SIG-M5 treated with dmso at 0.1 percent for 504 hours (cell line): ENCODE measurements at regions not wholly inside any gene's neighbourhood (a gene's known extent, or its start where the extent isn't known, plus 50 kb on each side); places are given as distances from the start of the nearest gene placed in this dataset.
"Not testable (repeated sequence)": the region's sequence is repeated elsewhere in the genome, so short reads cannot be mapped to it uniquely, and the experiment has no call there.

ENCODE experiments used
- DNase-seq: peaks from one replicate; lab custom pipeline; 2025; ENCODE audit not compliant: unreplicated experiment; lab: John Stamatoyannopoulos, UW

- peak; percentile 15 for DNase-seq
Observed at GRCh38 chrX:13223868-13224567, 95.8 kb downstream of the ATXN3L start.

DNA sequence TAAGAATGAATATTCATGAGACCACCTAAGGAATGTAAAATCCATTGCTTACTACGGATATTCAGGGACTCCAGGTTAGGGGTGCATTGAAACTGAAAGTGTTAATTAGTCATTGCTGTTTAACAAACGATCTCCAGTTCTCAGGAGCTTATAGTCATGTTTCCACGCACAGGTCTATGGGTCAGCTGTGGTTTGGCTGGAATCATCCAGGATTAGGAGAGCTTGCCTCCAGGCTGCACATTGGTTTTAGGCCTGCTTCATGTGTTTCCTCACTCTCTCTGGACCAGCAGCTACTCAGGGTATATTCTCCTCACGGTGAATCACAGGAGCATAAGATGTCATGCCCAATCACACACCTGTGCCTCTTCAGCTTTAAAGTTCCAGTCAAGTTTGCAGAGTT is 98.9 kb downstream of the ATXN3L start:
- no peak for DNase-seq

DNA sequence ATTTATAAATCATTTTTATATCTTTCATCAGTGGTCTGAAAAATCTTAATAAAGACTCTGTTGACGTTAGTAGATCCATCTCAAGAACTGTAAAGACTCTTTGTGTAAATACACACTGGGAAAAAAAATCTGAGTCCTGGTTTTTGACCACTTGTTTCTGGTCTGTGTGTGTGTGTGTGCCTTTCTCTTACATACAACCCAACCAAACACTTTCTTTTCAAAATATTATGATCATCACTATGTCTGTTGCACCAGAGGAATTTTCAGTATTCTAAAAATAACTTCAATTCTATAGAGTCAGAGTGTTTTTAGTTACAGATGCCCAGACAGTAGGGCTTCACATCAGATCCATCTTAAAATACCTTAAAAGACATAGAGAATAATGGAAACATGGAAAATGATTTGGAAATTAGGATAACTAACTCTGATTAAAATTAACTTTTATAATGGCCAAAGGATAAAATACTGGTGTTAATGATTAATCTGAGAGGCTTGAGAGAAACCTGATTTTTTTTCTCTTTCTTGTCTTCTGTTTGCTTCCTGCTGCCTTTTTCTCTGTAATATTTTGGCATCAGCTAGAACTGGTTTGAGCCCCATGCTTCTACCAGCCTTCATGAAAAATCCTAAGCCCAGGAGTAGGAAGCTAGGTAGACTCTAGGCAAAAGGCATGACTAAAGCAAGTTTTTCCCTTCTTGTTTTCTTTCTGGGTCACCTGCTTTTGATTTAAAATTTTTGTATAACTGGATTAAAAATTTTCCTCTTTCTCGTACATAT is 99.7 kb downstream of the ATXN3L start:
- DNase-seq: no peak

DNA sequence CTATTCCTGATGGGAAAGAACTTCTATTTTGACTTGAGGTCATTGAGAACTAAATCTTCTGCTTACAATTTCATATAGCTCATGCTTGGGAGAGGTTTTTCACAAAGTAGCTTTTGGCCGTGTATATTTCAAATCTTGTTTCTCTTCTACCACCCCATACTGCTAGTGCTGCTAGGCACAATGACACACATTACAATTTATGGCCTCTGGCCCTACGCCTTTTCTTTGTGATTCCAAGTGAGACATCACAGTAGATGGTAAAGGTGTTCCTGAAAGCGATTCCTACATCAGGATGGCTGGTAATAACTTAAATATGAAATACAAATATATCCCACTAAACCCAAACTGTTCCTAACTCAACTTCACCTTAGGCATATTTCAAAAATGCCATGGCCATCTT is 101.1 kb downstream of the ATXN3L start:
- no peak for DNase-seq

GRCh38 chrX:13216139-13216538 is 103.7 kb downstream of the ATXN3L start:
- DNase-seq: no peak

- DNase-seq: no peak
Observed at GRCh38 chrX:13215729-13216128, 104.1 kb downstream of the ATXN3L start.

- DNase-seq: no peak
Observed at GRCh38 chrX:13212191-13212651, 107.6 kb downstream of the ATXN3L start.

GRCh38 chrX:13210142-13210541 is 109.7 kb downstream of the ATXN3L start:
- DNase-seq: not testable (repeated sequence)

GRCh38 chrX:13209704-13210103 is 110.1 kb downstream of the ATXN3L start:
- DNase-seq: not testable (repeated sequence)

DNA sequence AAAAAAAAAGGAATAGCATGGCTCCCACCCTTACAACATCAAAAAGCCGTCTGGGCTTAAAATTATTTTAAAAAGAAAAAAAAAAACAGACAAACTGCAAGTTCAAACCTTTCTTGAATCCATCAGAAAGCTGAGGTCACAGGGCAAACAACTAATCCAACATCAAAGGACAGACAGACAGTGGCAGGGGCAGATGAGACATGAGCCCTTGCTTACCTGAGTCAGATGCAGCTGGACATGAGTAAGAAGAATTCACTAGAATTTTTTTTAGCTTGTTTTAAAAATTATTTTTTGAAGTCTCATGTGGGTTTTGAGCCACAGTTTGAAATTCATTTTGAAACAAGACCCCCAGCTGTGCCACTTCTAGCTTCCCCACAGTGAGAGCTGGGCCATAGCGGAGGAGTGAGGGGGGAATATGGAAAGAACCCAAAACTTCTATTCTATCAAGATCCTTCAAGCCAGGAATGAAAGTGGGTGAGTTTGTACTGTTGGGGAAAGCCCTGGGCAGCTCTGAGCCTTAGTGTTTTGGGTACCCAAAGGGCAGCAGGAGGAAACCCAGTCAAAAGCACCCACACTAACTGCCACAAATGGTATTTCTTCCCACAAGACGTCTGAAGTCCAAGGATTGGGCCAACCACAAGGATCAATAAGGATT is 111.4 kb downstream of the ATXN3L start:
- DNase-seq: no peak

DNA sequence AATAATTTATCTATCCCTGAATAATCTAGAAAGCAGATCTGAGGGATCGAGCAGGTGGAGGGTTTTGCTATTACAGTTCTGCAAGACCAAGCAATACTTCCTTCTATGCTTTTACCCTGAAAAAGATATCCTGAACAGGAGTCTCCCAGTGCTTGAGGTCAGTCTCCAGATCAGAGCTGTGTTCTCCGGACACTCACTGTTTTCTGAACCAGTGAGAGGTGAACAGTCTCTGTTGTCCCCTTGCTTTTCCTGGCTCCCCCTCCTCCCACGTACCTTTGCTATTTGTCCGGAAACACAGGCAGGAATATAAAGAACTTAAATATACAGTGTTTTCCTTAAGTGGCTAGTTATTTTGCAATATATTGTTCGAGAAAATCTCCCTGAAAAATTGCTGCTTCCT is 116.6 kb downstream of the ATXN3L start:
- DNase-seq: no peak

DNA sequence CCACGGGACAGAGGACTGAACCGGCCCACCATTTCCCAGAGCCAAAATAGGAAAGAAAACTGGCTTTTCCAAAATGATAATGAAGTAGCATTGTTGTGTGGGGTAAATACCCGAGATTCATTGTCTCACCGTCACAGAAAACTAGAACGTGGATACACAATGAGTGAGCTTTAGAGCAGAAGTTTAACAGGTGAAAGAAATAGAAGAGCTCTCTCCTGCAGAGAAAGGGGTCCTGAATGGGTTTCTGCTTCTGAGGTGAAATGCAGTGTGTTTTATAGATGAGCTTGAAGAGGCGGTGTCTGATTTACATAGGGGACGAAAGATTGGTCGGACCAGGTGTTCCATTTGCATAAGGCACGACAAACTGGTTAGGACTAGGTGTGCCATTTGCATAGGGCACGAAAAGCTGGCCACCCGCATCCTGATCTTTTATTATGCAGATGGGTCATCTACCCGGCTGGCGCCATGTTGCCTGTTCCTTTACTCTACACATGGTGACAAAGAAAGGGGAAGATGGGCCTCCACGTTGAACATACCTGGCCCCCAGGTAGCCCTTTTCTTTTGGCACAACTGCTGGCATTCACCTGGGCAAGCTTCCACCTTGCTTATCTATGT is 118.1 kb downstream of the ATXN3L start:
- DNase-seq: no peak

GRCh38 chrX:13200398-13200797 is 119.5 kb downstream of the ATXN3L start:
- DNase-seq: no peak

- DNase-seq: no peak
Observed at GRCh38 chrX:13198762-13199064, 121.1 kb downstream of the ATXN3L start.

GRCh38 chrX:13198056-13198761 is 121.6 kb downstream of the ATXN3L start:
- no peak for DNase-seq

GRCh38 chrX:13196782-13197181 is 123.1 kb downstream of the ATXN3L start:
- DNase-seq: no peak

DNA sequence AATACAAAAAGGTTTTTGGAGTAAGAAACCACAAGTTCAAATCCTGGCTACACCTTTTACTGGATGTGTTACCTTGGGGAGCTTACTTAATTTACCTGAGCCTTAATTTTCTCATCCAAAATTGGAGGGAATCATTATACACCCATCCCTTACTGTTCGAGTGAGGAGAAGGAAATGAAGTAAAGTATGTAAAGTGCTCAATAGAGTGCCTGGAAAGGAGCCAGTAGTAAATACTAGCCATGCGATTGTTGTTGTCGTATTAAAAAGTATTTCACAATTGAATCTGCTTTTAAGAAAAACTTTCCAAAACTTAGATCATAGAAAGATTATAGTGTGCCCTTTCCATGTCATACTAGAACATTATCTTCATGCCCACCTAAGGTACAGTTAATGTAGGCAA is 124.5 kb downstream of the ATXN3L start:
- DNase-seq: no peak

DNA sequence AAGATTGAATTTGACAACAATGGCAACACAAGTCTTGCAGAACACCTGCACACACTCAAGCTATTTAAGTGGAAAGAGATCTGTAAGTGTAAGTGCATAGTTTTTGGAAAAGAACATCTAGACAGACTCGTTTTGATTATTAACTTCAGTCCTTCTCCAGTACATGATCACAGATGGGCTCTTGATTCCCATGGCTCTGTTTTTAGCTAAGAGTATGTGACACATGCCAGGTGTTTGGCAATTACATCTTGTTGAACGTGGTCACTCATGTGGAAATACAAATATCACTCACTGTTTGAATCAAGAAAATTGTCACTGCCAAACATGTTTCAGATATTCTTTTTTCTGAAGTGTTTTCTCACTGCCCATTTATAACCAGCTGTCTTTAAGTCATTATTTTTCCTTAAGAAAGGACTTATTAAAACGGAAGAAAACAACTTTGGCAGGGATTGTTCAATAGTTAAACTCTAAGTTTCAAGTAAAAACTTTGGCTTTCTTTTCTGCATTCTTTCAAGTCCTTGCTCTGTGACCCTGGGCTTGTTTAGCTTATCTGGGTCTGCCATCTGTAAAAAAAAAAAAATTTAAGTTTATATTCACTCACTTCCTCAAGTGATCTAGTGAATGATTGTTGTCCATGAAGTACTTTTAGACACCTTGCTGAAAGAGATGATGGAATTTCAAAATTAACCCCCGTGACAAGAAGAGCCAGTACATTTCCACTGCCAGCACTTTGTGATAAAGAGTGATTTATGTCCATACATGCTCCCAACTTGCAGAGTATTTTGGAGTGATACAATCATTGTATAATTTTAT is 125.4 kb downstream of the ATXN3L start:
- peak; percentile 12 for DNase-seq

DNA sequence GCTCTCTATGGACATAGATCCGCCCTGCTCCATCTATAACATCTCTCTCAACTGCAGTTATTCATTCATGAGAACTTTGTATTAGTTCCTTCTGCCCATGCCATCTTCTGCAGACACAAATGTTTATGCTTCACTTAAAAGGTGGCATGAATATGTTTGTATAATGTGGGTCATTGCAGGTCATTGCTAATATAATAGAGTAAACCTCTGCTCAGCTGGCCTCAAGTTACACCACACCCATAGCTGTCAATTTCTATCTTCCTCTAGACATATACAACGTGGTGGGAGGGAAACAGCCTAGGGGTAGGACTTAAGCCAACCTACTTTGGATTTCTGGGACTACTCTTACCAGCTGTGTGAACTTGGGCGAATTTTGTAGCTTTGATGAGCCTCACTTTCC is 129.8 kb downstream of the ATXN3L start:
- peak; percentile 37 for DNase-seq

DNA sequence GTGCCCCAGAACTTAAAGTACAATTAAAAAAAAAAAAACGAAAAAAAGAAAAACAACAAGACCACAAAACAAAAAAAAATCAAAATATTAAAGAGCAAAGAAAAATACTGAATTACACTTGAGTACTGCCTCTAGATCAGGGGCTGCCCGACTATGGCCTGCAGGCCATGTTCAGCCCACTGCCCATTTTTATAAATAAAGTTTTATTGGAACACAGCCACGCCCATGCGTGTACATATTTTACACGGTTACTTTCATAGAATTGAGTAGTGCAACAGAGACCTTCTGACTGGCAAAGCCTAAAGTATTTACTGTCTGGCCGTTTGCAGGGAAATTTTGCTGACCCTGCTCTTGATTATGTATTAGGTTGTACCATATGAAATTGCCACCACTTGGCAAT is 130.5 kb downstream of the ATXN3L start:
- no peak for DNase-seq
